ENCODE measurements at regions not wholly inside any gene's neighbourhood (a gene's known extent, or its start where the extent isn't known, plus 50 kb on each side); places are given as distances from the start of the nearest gene placed in this dataset.

GRCh38 chr6:81925201-81925600 lies 172.7 kb upstream of the TENT5A start:
- Histone ChIP-seq H3K9me3 (ENCODE audit: control insufficient read depth, insufficient read depth, low read depth, low read length) (peaks cover 4% of the 10 kb centered on the region; the same call in 1 of the 2 replicates), H3K27me3 (ENCODE audit: control insufficient read depth, insufficient read depth, low read length) (no peaks in the 10 kb centered on the region), H3K36me3 (ENCODE audit: control insufficient read depth, insufficient read depth, low read length) (no peaks in the 10 kb centered on the region), H3K4me3 (ENCODE audit: low read depth in 2 of 2, low read length in 2 of 2) (no peak overlapping the region), H3K27ac (ENCODE audit: low read length) (no peak overlapping the region), H3K4me1 (ENCODE audit: control insufficient read depth, insufficient read depth, low read length) (no peaks in the 10 kb centered on the region)
- in situ Hi-C loops (cut with HindIII; ENCODE audit: low pct_unique_long_range_greater_than_20kb, low sequenced_read_pairs) (no loop called here), intact Hi-C loops (cut with micrococcal nuclease; ENCODE audit: unreplicated experiment) (no loop called here)
- DNase-seq (ENCODE audit: low read depth, low spot score) (no peak), ATAC-seq (no peak)
- CTCF ChIA-PET = no interaction called here
- POLR2A ChIA-PET = no interaction called here
- TF ChIP-seq SIN3A (IDR thresholded peaks at IDR 0.05; ENCODE audit: borderline replicate concordance, insufficient read depth, low read depth, low read length) (no peak), REST (IDR thresholded peaks at IDR 0.05; ENCODE audit: insufficient read depth in 1 of 2, low read depth in 2 of 2, low read length in 1 of 2) (no peak), TCF7L2 (IDR thresholded peaks at IDR 0.05; ENCODE audit: low read depth, low read length) (no peak), CTCF (IDR thresholded peaks at IDR 0.05) (no peak), POLR2AphosphoS5 (IDR thresholded peaks at IDR 0.05; ENCODE audit: low read depth, low read length) (no peak)
- BruUV-seq (replicated peaks) = no TSS peak

- TF ChIP-seq CTCF (IDR thresholded peaks at IDR 0.05) (no peak), TCF7L2 (IDR thresholded peaks at IDR 0.05; ENCODE audit: low read depth, low read length) (no peak), SIN3A (IDR thresholded peaks at IDR 0.05; ENCODE audit: borderline replicate concordance, insufficient read depth, low read depth, low read length) (no peak), REST (IDR thresholded peaks at IDR 0.05; ENCODE audit: insufficient read depth in 1 of 2, low read depth in 2 of 2, low read length in 1 of 2) (no peak), POLR2AphosphoS5 (IDR thresholded peaks at IDR 0.05; ENCODE audit: low read depth, low read length) (no peak)
- in situ Hi-C loops (cut with HindIII; ENCODE audit: low pct_unique_long_range_greater_than_20kb, low sequenced_read_pairs) = no loop called here
Measured at GRCh38 chr6:81909981-81910900, 157.8 kb upstream of the TENT5A start.

More at GRCh38 chr6:81909981-81910900, 157.8 kb upstream of the TENT5A start:
- H3K27ac ChIP-seq (ENCODE audit: low read length) = no peak overlapping the region
- ChIA-PET POLR2A (no interaction called here), CTCF (no interaction called here)
- no peak overlapping the region for H3K4me3 ChIP-seq (ENCODE audit: low read depth in 2 of 2, low read length in 2 of 2)
- H3K36me3 ChIP-seq (ENCODE audit: control insufficient read depth, insufficient read depth, low read length) = no peaks in the 10 kb centered on the region
- ATAC-seq (no peak), DNase-seq (ENCODE audit: low read depth, low spot score) (no peak)
- H3K9me3 ChIP-seq (ENCODE audit: control insufficient read depth, insufficient read depth, low read depth, low read length) = no peaks in the 10 kb centered on the region
- BruUV-seq (replicated peaks) = no TSS peak
- no peaks in the 10 kb centered on the region for H3K27me3 ChIP-seq (ENCODE audit: control insufficient read depth, insufficient read depth, low read length)
- intact Hi-C loops (cut with micrococcal nuclease; ENCODE audit: unreplicated experiment) = no loop called here
- H3K4me1 ChIP-seq (ENCODE audit: control insufficient read depth, insufficient read depth, low read length) = no peaks in the 10 kb centered on the region

All from Panc1 (cell line).